ENCODE measurements at regions not wholly inside any gene's neighbourhood (a gene's known extent, or its start where the extent isn't known, plus 50 kb on each side); places are given as distances from the start of the nearest gene placed in this dataset.
A peak's percentile ranks its signal among the peaks of the same experiment; 100 is the strongest.
"Not testable (repeated sequence)": the region's sequence is repeated elsewhere in the genome, so short reads cannot be mapped to it uniquely, and the experiment has no call there.

- not testable (repeated sequence) for H2BK120ac ChIP-seq (ENCODE audit: insufficient read depth, low read length, poor library complexity); DNase-seq; H3K27ac ChIP-seq (ENCODE audit: low read depth, low read length); H3K14ac ChIP-seq (ENCODE audit: low read length); H3K79me2 ChIP-seq (ENCODE audit: control insufficient read depth, insufficient read depth, low read length, poor library complexity); H3K4me2 ChIP-seq (ENCODE audit: low read length); H4K12ac ChIP-seq (ENCODE audit: low read depth, low read length); H3K36me3 ChIP-seq (ENCODE audit: control insufficient read depth in 1 of 2, insufficient read depth in 2 of 2, low read length in 2 of 2); H2AFZ ChIP-seq (ENCODE audit: insufficient read depth, low read length, poor library complexity); H3K79me1 ChIP-seq (ENCODE audit: low read length); H3K4ac ChIP-seq (ENCODE audit: low read depth, low read length); H3K23ac ChIP-seq (ENCODE audit: low read length); H3K4me3 ChIP-seq (ENCODE audit: low read depth, low read length); H3K9ac ChIP-seq (ENCODE audit: low read length); H2BK5ac ChIP-seq (ENCODE audit: low read depth, low read length, poor library complexity); H2AK5ac ChIP-seq (ENCODE audit: low read length); H3K18ac ChIP-seq (ENCODE audit: low read length); H3K4me1 ChIP-seq (ENCODE audit: control insufficient read depth in 1 of 2, insufficient read depth in 2 of 2, low read length in 2 of 2); H3K9me3 ChIP-seq (ENCODE audit: insufficient read depth, low read depth, low read length); H4K8ac ChIP-seq (ENCODE audit: low read depth, low read length); H3K27me3 ChIP-seq (ENCODE audit: insufficient read depth, low read length); H2BK12ac ChIP-seq (ENCODE audit: low read length); H4K91ac ChIP-seq (ENCODE audit: low read depth, low read length)
- no CpG with 5 or more reads among the region's 1 CpG for WGBS (ENCODE audit: extremely low coverage, insufficient coverage, insufficient read length)
These were observed 813.7 kb downstream of the SPATA31A1 start for GRCh38 chr9:40169204-40169603.

DNA sequence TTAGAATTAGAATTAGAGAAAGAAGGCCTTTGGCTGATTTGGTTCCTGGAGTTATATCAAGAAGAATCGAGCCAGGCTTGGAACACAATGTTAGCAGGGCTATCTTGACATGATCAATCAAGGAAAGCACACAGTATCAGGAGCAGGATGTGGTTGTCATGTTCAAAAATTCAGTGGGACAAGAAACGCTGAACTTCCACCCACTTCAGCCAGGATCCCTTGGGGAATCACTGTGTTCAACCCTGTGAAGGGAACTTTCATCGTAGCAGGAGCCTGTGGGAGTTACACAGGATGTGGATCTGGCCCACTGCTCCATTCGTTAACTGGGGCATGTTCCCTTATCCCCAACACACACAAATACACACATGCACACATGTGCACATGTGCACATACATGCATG lies 817.8 kb downstream of the SPATA31A1 start:
- no CpG with 5 or more reads among the region's 4 CpGs for WGBS (ENCODE audit: extremely low coverage, insufficient coverage, insufficient read length)
- not testable (repeated sequence) for H2AK5ac ChIP-seq (ENCODE audit: low read length)

DNA sequence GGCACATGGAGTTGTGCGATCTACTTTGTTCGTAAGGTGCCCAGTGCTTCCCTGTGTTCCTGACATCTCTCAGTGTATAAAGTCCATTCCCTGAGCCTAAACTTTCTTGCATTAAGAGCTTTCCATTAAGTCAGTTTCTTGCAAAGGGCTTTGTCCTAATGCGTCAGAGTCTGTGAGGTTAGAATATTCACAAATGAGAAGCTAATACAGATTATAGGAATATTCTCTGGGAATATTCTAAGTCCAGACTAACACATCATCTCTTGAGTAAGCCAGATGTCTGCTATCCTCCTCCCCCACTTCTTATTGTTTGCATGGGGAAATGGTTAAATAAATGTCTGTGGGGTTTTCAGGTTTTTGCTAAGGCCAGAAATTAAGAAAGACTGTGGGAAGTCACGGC lies 818.6 kb downstream of the SPATA31A1 start:
- H2BK12ac ChIP-seq (ENCODE audit: low read length); H3K4me2 ChIP-seq (ENCODE audit: low read length); H3K4me1 ChIP-seq (ENCODE audit: control insufficient read depth in 1 of 2, insufficient read depth in 2 of 2, low read length in 2 of 2); H2AK5ac ChIP-seq (ENCODE audit: low read length); H3K9me3 ChIP-seq (ENCODE audit: insufficient read depth, low read depth, low read length); H3K18ac ChIP-seq (ENCODE audit: low read length); H4K8ac ChIP-seq (ENCODE audit: low read depth, low read length); H4K12ac ChIP-seq (ENCODE audit: low read depth, low read length); H3K27me3 ChIP-seq (ENCODE audit: insufficient read depth, low read length); H3K79me1 ChIP-seq (ENCODE audit: low read length); H3K14ac ChIP-seq (ENCODE audit: low read length); H2AFZ ChIP-seq (ENCODE audit: insufficient read depth, low read length, poor library complexity); H3K36me3 ChIP-seq (ENCODE audit: control insufficient read depth in 1 of 2, insufficient read depth in 2 of 2, low read length in 2 of 2); H3K27ac ChIP-seq (ENCODE audit: low read depth, low read length); H3K79me2 ChIP-seq (ENCODE audit: control insufficient read depth, insufficient read depth, low read length, poor library complexity); DNase-seq; H4K91ac ChIP-seq (ENCODE audit: low read depth, low read length); H3K4me3 ChIP-seq (ENCODE audit: low read depth, low read length); H3K23ac ChIP-seq (ENCODE audit: low read length); H2BK5ac ChIP-seq (ENCODE audit: low read depth, low read length, poor library complexity); H3K4ac ChIP-seq (ENCODE audit: low read depth, low read length); H3K9ac ChIP-seq (ENCODE audit: low read length); H2BK120ac ChIP-seq (ENCODE audit: insufficient read depth, low read length, poor library complexity): not testable (repeated sequence)
- WGBS (ENCODE audit: extremely low coverage, insufficient coverage, insufficient read length) = no CpG with 5 or more reads among the region's 4 CpGs

More for the DNA sequence above, 817.8 kb downstream of the SPATA31A1 start:
- not testable (repeated sequence) for H3K36me3 ChIP-seq (ENCODE audit: control insufficient read depth in 1 of 2, insufficient read depth in 2 of 2, low read length in 2 of 2); H4K8ac ChIP-seq (ENCODE audit: low read depth, low read length); H3K4ac ChIP-seq (ENCODE audit: low read depth, low read length); H3K27me3 ChIP-seq (ENCODE audit: insufficient read depth, low read length); H3K23ac ChIP-seq (ENCODE audit: low read length); H3K4me3 ChIP-seq (ENCODE audit: low read depth, low read length); H2BK5ac ChIP-seq (ENCODE audit: low read depth, low read length, poor library complexity); H3K9me3 ChIP-seq (ENCODE audit: insufficient read depth, low read depth, low read length); H3K79me1 ChIP-seq (ENCODE audit: low read length); H3K4me2 ChIP-seq (ENCODE audit: low read length); H3K9ac ChIP-seq (ENCODE audit: low read length); H3K4me1 ChIP-seq (ENCODE audit: control insufficient read depth in 1 of 2, insufficient read depth in 2 of 2, low read length in 2 of 2); DNase-seq; H2AFZ ChIP-seq (ENCODE audit: insufficient read depth, low read length, poor library complexity); H3K14ac ChIP-seq (ENCODE audit: low read length); H4K12ac ChIP-seq (ENCODE audit: low read depth, low read length); H2BK12ac ChIP-seq (ENCODE audit: low read length); H3K79me2 ChIP-seq (ENCODE audit: control insufficient read depth, insufficient read depth, low read length, poor library complexity); H4K91ac ChIP-seq (ENCODE audit: low read depth, low read length); H3K18ac ChIP-seq (ENCODE audit: low read length); H3K27ac ChIP-seq (ENCODE audit: low read depth, low read length); H2BK120ac ChIP-seq (ENCODE audit: insufficient read depth, low read length, poor library complexity)

GRCh38 chr9:40177403-40177802 lies 821.9 kb downstream of the SPATA31A1 start:
- H3K23ac ChIP-seq (ENCODE audit: low read length); H3K27me3 ChIP-seq (ENCODE audit: insufficient read depth, low read length); H3K18ac ChIP-seq (ENCODE audit: low read length); H2AK5ac ChIP-seq (ENCODE audit: low read length); H3K27ac ChIP-seq (ENCODE audit: low read depth, low read length); H2BK5ac ChIP-seq (ENCODE audit: low read depth, low read length, poor library complexity); H4K12ac ChIP-seq (ENCODE audit: low read depth, low read length); H3K14ac ChIP-seq (ENCODE audit: low read length); H3K4me2 ChIP-seq (ENCODE audit: low read length); H3K4me1 ChIP-seq (ENCODE audit: control insufficient read depth in 1 of 2, insufficient read depth in 2 of 2, low read length in 2 of 2); H3K4ac ChIP-seq (ENCODE audit: low read depth, low read length); H4K8ac ChIP-seq (ENCODE audit: low read depth, low read length); H4K91ac ChIP-seq (ENCODE audit: low read depth, low read length); H3K36me3 ChIP-seq (ENCODE audit: control insufficient read depth in 1 of 2, insufficient read depth in 2 of 2, low read length in 2 of 2); H2BK12ac ChIP-seq (ENCODE audit: low read length); H3K9ac ChIP-seq (ENCODE audit: low read length); H3K4me3 ChIP-seq (ENCODE audit: low read depth, low read length); H2AFZ ChIP-seq (ENCODE audit: insufficient read depth, low read length, poor library complexity); H3K9me3 ChIP-seq (ENCODE audit: insufficient read depth, low read depth, low read length); H3K79me2 ChIP-seq (ENCODE audit: control insufficient read depth, insufficient read depth, low read length, poor library complexity); H3K79me1 ChIP-seq (ENCODE audit: low read length); H2BK120ac ChIP-seq (ENCODE audit: insufficient read depth, low read length, poor library complexity): not testable (repeated sequence)
- no CpG with 5 or more reads among the region's 23 CpGs for WGBS (ENCODE audit: extremely low coverage, insufficient coverage, insufficient read length)
- DNase-seq = peak in 1 of 2 donors; percentile 3

Data from trophoblast cell (in vitro differentiated cells and primary cell).